Hematopoietic multipotent progenitor cell treated with erythropoietin and hydrocortisone succinate and interleukin-3 and kit ligand, for 4 days (in vitro differentiated cells): ENCODE measurements at regions not wholly inside any gene's neighbourhood (a gene's known extent, or its start where the extent isn't known, plus 50 kb on each side); places are given as distances from the start of the nearest gene placed in this dataset.
"Not testable (repeated sequence)": the region's sequence is repeated elsewhere in the genome, so short reads cannot be mapped to it uniquely, and the experiment has no call there.

Experiments used
- DNase-seq: peaks from one replicate; pipeline ENCODE4 v3.0.0-alpha.2; 2015

DNA sequence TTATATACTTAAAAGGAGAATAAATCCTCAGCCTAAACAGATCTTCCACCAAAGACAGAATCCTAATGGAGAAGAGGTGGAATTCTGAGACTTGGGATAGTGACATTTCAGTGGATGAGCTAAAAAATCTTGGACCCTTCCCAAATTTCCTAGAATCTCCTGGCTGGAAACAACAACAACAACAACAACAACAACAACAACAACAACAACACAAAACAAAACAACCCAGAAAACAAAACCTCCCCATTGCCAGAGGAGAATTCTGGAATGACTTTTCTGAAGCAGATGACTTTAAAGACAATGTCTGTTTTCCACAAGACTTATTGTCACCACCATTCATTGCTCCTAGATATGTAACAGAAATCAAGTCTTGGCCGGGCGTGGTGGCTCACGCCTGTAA, 322.1 kb downstream of the ARL4A start:
- DNase-seq: no peak

DNA sequence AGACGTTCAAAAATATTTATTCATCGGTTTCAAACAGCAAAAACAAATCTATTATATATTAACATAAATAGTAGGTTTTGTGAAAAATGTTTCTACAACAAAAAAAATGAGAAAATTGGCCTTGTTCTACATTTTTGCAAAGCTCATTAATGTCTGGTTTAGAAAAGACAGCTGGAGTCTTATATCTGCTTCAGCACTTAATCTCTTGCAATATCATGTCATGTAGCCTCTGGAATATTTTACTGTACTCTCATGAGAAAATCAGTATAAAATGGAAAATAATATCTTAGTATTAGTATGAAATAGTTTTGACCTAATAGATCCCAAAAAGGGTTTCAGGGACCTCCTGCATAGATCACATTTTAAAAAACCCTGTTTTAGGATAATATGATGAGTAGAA, 326.6 kb downstream of the ARL4A start:
- no peak for DNase-seq

DNA sequence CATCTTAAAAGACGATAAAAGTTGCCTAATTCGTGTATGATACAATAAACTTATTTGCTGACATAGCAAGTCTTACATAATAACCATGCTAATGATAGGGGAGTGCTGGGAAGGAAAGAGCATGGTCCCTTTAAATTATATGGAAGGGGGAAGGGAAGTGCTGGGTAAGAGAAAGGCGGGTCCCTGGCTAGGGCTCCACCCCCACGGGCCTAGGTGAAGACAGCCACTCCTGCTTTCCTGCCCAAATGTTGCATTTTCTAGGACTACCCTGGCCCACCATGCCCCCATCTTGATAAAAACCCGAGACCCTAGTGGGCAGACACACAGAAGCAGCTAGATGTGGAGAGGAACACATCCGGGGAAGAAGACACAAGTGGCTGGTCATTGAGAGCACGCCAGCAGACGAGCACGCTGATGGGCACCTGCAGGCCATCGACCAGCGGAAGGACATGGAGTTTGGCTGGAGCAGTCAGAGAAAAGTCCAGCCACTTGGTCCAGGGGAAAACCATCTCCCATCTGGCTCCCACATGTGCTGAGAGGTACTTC, 328.7 kb downstream of the ARL4A start:
- DNase-seq: no peak

DNA sequence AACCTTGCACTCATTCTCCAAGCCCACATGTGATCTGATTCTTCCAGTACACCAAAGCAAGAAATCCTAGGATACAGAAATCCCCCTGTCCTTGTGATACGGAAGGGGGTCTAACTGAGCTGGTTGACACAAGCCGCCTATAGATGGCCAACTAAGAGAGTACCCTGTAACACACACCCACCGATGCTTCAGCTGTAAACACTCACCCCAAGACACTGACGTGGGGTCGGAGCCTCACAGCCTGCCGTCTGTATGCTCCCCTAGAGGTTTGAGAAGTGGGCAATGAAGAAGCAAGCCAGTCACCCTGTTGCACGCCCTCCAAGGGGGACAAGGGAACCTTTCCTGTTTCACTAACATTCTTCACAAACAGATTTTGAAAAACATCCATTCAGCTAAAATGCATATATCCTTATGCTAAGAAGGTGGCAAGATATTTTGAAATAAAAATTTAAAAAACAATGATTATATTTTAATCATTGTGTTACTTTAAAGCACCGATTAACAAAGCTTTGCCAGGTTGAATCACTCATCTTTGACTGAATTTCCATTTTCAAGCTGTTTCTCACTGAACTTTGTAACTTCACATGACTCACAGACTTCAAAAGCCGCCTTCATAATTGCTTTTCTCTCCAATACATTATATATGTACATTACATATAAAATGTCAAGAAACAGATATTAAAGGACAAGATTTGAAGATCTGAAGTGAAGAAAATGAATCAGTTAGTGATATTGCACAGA, 329.3 kb downstream of the ARL4A start:
- no peak for DNase-seq

DNA sequence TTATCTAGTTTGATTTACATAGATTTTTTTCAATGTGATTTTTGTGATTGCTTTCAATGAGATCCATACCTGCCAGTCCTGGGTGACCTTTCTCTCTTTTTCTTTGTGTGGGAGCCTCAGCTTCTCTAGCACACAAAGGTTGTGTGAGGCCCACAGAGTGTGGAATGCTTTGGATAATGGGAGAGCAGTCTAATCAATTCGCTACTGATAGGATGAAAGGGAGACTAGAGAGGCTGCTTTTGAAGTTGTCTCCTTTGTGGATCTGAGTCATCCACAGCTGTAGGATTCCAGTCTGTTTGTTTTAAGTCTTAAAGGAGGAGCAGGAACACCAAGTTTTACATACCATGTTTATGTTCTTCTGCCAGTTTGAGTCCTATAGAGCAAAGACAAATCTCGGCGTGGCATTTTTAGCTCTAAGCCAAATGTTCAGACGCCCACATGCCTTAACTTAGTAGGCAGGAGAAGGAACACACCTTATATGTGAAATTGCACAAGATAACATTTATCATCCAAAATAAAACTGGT, 330.0 kb downstream of the ARL4A start:
- no peak for DNase-seq

DNA sequence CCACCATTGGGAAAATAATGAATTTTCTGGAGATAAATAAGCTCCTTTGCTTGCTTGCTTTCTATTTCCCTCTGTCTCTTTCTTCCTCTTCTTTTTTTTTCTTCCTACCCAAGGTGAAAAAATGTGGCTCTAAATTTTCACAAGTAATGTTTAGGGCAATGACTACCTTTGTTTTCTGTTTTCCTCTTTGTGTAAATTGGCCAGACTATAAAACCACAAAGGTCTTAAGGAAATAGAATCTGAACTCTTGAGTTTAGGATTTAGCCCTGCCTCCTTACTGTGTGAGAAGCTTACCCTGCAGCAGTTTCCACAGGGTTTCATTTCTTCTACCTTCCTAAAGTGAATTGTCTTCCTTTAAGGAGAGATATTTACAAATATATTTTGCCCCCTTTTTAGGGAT, 330.4 kb downstream of the ARL4A start:
- no peak for DNase-seq

DNA sequence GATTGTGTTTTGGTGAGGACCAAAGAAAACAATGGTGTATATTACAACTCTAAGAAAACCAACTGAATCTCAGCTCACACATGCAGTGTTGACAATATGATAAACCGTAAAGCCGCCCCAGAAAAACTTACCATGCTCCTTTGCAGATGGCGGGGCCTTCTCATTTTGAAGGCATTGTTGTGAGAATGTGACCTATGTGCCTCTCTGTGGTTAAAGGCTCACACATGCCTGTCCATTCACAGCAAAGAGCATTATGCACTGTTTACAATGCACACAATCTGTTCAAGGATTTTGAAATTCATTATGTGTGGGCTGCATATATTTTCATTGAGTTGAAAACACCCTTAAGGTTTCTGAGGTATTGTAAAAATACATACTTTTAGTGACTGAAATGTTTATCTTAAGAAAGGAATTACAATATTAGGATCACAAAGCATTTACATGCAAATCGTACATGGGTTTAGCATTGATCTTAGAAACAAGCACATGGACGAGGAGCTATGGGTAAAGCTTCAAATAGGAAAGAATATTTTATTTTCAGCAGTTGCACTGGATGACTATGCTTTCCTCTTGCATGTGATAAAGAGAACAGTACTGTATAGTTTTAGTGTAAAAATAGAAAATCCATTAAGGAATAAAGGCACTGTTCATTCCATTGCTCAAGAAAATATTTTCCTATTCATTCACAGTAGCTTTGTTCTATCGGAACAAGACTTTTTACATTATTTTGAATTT, 334.3 kb downstream of the ARL4A start:
- no peak for DNase-seq

DNA sequence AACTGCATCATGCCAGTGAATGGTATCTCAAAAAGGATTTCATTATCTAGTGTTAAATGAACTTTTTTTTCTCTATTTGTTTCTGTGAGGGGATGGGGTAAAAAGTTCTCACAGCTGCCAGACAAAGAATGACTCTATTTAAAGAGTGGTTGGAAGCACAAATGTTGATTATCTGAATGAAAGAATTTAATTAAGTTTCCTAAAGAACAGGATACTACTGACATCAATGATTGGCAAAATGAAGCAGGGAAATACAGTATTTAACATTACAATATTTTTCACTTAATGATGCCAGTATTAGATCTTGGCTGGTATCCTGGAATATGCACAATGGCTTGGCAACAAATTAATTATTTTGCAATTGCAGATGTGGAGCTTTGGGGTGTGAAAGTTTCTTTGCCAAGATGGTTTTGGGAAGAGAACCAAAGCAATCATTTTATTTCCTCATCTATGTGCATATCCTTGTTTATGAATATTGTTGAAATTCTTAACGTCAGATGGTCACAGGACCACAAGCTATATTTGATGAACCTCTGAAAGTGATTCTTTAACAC, 336.8 kb downstream of the ARL4A start:
- no peak for DNase-seq

DNA sequence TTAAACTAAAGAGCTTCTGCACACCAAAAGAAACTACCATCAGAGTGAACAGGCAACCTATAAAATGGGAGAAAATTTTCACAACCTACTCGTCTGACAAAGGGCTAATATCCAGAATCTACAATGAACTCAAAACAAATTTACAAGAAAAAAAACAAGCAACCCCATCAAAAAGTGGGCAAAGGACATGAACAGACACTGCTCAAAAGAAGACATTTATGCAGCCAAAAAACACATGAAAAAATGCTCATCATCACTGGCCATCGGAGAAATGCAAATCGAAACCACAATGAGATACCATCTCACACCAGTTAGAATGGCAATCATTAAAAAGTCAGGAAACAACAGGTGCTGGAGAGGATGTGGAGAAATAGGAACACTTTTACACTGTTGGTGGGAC, 337.6 kb downstream of the ARL4A start:
- not testable (repeated sequence) for DNase-seq

DNA sequence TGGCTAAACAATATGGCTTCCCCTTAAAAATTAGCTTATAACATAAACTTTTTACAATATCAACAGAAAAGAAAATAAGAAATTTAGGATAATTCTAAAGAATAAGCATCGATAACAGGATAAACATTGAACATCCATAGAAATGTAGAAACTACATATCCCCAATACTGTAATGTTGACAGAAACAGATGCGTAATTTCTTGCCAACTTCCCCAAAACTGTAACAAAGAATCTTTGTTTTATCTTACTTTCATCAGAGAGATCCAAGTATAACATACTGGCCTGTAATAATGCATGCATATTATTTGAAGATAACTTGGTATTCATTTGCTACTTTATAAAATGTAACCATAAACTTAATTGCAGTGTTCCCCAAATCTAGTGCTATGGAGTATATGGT, 339.9 kb downstream of the ARL4A start:
- no peak for DNase-seq

DNA sequence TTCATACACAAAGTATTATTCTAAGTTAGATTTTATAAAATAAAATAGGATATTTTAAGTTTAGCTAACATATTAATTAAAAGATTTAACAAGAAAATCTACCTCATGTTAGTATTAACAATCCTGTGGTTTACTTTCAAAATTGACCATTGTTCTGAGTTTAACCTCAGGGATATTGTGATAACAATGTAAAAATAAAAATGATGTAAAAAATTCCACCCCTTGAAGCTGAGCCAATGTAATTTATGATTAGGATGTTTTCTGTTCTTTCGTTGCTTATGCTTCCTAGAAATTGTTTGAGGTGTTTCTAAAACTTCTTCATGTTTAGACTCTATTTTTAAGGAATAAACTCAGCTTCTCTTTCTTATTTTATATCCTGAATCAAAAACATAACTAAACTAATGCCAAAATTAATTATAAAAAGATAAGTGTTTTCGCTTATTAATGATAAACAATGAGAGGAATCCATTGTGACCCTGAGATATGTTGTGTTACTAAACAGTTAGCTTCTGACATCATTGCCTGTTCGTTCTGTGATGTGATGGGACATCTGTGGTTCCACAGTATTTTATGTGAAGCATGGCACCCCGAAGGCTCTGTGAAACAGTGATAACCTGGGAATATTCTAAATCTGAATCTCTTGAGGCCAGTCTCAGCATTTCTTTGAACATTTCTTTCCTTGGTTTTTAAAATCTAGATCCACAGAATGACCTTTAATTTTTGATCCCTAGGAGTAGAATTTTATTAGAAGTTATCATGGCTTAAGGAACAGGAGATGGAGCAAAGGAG, 340.8 kb downstream of the ARL4A start:
- no peak for DNase-seq

DNA sequence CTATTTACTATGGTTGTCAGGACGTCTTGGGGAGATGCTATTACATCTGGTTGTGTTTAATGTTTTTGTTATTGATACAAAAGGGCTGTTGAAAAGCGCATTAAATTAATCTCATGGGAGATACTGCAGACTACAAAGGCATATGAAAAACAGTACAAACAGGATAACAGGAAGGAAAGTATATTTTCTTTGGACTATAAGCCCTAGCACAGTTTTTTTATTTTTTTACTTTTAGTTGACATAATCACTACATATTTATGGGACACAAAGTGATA, 341.3 kb downstream of the ARL4A start:
- DNase-seq: no peak

DNA sequence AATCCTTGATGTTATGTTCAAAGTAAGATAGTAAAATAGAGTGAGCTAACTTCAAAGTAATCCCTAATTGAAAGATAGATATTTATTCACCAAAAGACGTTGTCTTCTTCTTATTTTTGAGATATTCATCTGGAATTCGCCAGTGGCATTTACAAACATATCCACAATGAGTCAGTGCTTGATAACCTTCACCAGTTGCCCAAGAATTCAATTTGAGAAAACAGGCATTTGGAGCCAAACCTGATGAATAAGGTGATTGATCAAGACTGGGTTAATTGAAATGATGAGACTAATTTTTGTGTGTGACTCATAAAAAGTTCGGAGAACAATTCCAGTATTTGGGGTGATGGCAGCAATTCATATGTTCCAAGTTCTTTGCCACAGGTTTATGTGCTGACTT, 344.0 kb downstream of the ARL4A start:
- no peak for DNase-seq

DNA sequence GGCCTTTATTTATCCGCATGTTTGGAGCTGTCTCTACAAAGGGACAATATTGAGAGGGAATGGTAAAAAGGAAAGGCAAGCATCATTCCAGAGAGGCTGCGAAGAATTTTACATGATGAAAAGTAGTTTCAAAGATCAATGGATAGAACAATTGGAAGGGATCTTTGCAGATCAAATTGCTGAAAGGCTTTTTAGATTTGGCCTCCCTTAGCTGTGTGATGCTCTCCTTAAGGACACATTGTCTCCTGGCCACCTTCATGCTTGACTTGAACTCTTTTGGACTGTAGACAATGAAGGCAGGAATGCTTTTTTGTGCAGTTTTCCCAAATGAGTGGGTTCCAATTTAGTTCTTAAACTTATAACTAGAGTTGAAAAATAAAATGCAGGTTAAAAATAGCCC, 344.7 kb downstream of the ARL4A start:
- no peak for DNase-seq

DNA sequence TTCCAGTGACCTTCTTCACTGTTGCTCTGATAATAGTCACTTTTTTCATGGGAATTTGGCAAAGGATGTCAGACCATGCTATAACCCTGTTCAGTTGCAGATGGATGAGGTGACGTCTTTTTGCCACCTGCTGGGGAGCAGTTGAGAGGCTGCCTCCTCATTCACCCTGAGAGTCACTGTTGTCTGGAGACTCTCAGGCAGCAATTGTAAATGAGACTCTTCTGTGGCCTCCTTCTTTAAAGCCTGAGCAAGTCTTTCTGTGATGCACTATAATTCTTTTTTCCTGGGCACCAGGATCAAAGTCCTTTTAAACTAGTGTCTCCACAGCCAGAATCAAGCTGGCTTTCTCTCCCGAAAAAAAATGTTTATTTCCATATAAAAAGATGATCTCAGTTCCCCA, 345.1 kb downstream of the ARL4A start:
- DNase-seq: no peak

DNA sequence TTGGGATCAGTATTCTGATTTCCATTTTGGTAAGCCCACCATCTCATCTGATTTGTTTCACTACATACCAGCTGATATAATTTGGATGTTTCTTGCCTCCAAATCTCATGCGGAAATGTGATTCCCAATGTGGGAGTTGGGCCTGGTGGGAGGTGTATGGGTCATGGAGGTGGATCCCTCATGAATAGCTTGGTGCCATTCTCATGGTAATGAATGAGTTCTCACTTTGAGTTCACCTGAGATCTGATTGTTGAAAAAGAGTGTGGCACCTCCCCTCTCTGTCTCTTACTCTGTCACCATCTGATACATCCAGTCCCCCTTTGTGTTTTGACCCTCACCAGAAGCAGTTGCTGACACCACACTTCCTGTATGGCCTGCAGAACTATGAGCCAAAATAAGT, 347.3 kb downstream of the ARL4A start:
- no peak for DNase-seq

DNA sequence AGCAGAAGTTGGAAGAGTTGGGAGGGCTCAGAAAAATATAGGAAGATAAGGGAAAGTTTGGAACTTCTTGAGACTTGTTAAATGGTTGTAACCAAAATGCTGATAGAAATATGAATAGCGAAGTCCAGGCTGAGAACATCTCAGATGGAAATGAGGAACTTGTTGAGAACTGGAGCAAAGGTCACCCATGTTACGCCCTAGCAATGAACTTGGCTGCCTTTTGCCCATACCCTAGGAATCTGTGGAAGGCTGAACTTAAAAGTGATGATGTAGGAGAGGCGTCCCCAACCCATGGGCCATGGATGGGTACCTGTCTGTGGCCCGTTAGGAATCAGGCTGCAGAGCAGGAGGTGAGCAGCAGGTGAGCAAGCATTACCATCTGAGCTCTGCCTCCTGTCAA, 347.8 kb downstream of the ARL4A start:
- peak; percentile 5 for DNase-seq

DNA sequence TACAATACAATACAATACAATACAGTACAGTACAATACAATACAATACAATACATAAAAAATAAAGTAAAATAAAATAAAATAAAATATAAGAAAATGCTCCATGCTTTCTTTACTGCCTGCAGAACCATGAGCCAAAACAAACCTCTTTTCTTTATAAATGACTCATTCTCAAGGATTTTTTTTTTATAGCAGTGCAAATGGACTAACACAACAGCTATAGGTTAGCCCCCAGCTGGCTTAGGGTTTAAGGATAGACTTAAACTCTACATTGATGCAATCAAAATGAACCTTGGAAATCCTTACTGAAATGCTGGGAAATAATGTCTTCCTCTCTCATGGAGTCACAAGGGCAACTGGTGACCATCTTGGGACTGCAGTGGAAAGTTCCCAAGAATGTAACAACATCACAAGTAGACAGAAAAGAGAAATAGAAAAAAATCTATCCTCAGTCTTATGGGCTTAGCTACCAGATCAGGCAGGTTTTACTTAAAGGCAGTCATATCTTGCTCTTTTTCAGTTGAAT, 348.9 kb downstream of the ARL4A start:
- no peak for DNase-seq

DNA sequence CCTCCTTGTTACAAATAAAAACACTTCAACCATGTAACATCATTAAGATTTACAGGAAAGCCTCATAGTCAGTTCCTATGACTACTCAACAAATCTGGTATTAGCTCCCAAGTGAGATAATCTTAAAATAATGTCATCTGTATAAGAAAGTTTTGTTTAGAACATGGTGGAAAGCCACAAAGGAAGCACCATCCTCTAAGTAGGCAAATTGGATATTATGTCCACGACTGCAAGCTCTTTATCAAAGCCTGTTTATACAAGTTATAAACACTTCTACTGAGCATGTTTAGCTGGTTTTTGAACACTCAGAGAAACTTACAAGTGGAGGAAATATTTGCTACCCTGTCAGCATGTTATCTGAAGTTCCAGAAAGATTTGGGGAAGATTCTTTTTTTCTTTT, 349.8 kb downstream of the ARL4A start:
- no peak for DNase-seq

DNA sequence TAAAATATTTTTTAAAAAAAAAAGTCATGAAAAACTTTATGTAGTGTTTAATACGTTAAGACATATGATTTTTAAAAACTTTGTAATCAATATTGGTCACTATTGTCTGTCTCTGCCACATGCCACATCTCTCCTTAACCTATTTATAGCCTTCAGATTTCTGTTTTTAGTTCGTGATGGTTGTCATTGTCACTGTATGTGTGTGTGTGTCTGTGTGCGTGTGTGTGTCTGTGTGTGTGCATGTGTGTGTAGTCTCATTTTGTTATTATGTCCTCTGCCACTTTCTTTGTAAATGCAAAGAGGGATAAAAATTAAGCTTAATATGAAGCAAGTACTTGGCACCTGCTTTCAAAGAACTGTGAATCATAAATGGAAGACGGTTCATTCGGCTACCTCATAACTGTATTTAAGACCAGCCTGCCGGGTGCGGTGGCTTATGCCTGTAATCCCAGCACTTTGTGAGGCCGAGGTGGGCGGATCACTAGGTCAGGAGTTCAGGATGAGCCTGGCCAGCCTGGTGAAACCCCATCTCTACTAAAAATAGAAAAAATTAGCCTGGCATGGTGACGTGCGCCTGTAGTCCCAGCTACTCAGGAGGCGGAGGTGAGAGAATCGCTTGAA, 354.0 kb downstream of the ARL4A start:
- no peak for DNase-seq

DNA sequence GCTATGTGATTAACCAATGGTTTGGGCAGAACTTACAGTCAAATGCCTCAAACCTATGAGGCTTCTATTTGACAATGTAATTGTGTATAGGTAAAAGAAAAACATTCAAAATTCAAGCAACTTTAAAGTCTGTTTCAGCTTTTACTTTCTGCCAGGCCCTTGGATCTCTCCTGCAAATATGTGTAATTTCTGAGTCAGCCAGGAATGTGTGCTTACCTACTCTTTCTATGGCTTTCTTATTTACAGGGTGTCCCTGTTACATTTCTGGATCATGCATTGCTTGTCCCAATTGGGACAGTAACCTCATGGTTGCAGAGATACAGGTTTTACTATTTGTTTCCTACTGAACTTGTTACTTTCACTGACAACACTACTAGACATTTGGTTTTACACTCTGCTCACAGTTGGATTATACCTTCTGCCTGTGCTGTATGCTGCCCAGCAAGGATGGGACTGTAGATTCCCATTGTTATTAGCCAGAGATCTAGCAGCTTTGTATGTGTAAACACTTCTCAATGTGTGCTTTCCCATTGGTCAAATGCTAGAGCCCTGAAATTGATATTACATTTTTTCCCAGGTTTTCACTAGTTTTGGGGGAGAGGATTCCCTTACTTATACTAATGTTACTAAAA, 355.3 kb downstream of the ARL4A start:
- no peak for DNase-seq

DNA sequence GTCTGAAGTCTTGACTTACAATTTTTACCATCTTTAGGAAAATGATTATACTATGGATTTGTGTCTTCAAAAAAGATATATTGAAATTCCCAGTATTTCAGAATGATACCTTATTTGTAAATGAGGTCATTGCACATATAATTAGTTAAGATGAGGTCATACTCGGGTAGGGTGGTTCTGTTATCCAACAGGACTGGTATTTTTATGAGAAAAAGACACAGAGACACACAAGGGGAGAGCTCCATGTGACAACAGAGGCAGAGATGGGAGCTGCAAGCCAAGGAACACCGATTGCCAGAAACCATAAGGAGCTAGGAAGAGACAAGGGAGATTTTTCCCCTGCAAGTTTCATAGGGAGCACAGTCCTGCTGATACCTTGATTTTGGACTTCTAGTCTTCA, 356.9 kb downstream of the ARL4A start:
- DNase-seq: no peak
